IPS-18a (cell line): ENCODE measurements at regions not wholly inside any gene's neighbourhood (a gene's known extent, or its start where the extent isn't known, plus 50 kb on each side); places are given as distances from the start of the nearest gene placed in this dataset.
"Not testable (repeated sequence)": the region's sequence is repeated elsewhere in the genome, so short reads cannot be mapped to it uniquely, and the experiment has no call there.

Experiments
- H3K27ac ChIP-seq: one replicate; pipeline ENCODE4 v1.5.1; 2013; ENCODE audit warnings: low read length
- H3K27me3 ChIP-seq: one replicate; pipeline ENCODE4 v1.6.1; 2013; ENCODE audit warnings: mild to moderate bottlenecking, low read length; ENCODE audit not compliant: control insufficient read depth, insufficient read depth
- H3K36me3 ChIP-seq: one replicate; pipeline ENCODE4 v1.6.1; 2013; ENCODE audit warnings: low read depth, low read length; ENCODE audit not compliant: control insufficient read depth
- H3K4me1 ChIP-seq: one replicate; pipeline ENCODE4 v1.6.1; 2013; ENCODE audit warnings: low read depth, low read length; ENCODE audit not compliant: control insufficient read depth
- H3K4me3 ChIP-seq: one replicate; pipeline ENCODE4 v1.5.1; 2013; ENCODE audit warnings: low read length
- H3K9ac ChIP-seq: one replicate; pipeline ENCODE4 v1.6.1; 2013; ENCODE audit warnings: mild to moderate bottlenecking, low read length, moderate library complexity
- H3K9me3 ChIP-seq: one replicate; pipeline ENCODE4 v1.6.1; 2013; ENCODE audit warnings: low read depth, low read length; ENCODE audit not compliant: control insufficient read depth

DNA sequence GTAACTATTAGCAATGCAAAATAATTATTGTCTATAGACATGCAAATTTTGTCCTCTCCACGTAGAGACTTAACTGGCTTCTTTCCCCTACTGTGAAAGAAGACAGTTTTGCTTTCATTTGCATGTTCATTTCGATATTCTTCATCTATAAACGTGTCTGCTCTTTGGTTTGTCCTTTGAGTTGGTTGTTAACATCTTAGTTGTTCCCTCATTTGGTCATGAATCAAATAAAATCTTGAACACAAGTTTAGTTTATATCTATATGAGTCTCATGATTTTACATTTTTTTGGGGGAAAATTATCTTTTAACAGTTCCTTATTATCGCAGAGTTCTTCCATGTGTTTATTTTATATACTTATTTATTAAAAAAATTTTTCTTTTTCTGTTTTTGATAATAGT is 214.4 kb downstream of the UTP18 start:
- H3K9me3 ChIP-seq: no peaks in the 10 kb centered on the region

DNA sequence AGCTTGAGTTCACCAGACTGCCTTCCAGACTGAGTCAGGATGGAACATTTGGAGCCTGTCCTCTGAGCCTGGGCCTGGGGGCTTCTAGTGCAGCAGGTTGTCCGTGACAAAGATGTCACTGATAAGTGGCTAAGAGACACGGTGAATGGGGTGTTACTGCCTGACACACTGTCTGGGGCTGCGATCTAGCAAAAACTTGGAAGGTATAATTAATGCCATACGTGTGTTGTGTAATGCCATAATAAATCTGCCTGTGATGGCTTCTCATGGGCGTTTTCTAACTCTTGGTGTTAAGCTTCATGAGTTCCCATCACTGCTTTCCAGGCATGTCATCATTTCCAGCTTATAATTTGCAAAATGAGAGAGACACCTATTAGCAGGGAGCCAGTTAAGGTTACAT is 215.4 kb downstream of the UTP18 start:
- H3K4me3 ChIP-seq: no peak overlapping the region
- no peaks in the 10 kb centered on the region for H3K27me3 ChIP-seq
- no peaks in the 10 kb centered on the region for H3K9me3 ChIP-seq
- H3K4me1 ChIP-seq: peaks cover 6% of the 10 kb centered on the region
- no peak overlapping the region for H3K9ac ChIP-seq
- H3K27ac ChIP-seq: no peak overlapping the region
- no peaks in the 10 kb centered on the region for H3K36me3 ChIP-seq

More for the DNA sequence above, 214.4 kb downstream of the UTP18 start:
- H3K9ac ChIP-seq: no peak overlapping the region
- no peaks in the 10 kb centered on the region for H3K27me3 ChIP-seq
- H3K4me1 ChIP-seq: peaks cover 6% of the 10 kb centered on the region
- H3K4me3 ChIP-seq: no peak overlapping the region
- no peak overlapping the region for H3K27ac ChIP-seq
- H3K36me3 ChIP-seq: no peaks in the 10 kb centered on the region

DNA sequence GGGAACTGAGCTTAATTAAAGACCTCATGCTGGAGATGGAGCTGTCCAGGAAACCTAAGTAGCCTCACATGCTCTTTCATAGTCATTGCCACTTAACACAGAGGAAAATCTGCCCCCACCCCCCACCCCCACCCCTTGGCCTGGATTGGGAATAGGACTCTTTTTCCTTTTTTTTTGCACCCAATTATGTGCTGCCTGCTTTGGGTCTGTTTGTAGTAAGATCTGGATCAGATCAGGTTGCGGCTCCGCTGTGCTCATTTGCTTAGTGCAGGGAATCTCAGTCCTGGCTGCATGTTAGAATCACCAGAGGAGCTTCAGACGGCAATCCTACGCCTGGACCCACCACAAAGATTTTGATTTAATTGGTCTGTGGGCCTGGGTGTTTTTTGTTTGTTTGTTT is 219.0 kb downstream of the UTP18 start:
- Histone ChIP-seq H3K36me3 (no peaks in the 10 kb centered on the region), H3K9me3 (no peaks in the 10 kb centered on the region), H3K27ac (no peak overlapping the region), H3K4me1 (peaks cover 4% of the 10 kb centered on the region), H3K27me3 (no peaks in the 10 kb centered on the region), H3K4me3 (no peak overlapping the region), H3K9ac (no peak overlapping the region)

DNA sequence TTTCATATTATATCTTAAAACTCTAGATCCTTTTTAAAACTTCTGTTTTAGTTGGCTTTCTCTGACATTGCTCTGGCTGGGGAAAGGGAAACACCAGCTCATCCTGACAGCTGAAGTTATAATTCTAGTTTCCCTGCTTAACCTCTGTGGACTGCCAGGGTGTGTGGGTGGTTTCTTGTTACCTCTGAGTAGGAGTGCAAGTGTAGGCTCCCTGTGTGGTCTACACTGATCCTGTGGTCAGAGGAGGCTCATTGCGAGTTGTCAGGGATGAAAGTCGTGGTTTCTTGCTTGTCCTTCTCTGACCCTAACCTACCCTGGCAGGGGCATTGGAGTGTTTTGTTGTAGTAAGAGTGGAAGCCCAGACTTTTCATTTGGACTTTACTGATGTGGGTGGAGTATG is 221.0 kb downstream of the UTP18 start:
- no peak overlapping the region for H3K9ac ChIP-seq
- no peaks in the 10 kb centered on the region for H3K9me3 ChIP-seq
- no peaks in the 10 kb centered on the region for H3K27me3 ChIP-seq
- H3K4me1 ChIP-seq: no peaks in the 10 kb centered on the region
- H3K4me3 ChIP-seq: no peak overlapping the region
- H3K36me3 ChIP-seq: no peaks in the 10 kb centered on the region
- no peak overlapping the region for H3K27ac ChIP-seq

DNA sequence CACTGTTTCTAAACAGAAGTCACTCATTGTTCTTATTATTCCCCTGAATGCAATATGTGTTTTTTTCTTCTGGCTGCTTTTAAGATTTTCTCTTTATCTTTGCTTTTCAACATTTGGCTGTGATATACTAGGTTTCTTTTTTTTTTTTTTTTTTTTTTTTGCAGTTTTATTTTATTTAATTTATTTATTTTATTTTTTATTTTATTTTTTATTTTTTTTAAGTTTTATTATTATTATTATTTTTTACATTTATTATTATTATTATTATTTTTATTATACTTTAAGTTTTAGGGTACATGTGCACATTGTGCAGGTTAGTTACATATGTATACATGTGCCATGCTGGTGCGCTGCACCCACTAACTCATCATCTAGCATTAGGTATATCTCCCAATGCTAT is 221.9 kb downstream of the UTP18 start:
- H3K4me3 ChIP-seq, H3K4me1 ChIP-seq, H3K36me3 ChIP-seq, H3K27me3 ChIP-seq, H3K9ac ChIP-seq, H3K27ac ChIP-seq, H3K9me3 ChIP-seq: not testable (repeated sequence)

DNA sequence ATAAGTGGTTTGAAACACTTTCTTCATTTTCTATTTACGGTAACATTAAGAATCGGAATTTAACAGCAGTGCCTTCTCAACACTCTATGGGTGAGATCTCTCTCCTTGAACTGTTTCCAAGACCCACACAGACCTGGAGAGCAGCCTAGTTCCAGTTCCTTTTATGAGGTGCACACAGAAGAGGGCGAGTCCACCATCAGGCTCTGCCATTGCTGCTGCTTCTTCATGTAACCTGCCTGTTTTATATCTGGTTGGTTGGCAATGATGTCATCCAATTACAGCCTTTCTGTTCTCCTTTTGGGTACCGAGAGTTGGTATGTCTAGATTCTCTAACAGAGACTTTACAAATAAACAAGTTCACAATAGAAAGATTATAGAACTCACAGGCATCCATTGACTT is 225.7 kb downstream of the UTP18 start:
- H3K9ac ChIP-seq: no peak overlapping the region
- no peaks in the 10 kb centered on the region for H3K9me3 ChIP-seq
- H3K27ac ChIP-seq: no peak overlapping the region

DNA sequence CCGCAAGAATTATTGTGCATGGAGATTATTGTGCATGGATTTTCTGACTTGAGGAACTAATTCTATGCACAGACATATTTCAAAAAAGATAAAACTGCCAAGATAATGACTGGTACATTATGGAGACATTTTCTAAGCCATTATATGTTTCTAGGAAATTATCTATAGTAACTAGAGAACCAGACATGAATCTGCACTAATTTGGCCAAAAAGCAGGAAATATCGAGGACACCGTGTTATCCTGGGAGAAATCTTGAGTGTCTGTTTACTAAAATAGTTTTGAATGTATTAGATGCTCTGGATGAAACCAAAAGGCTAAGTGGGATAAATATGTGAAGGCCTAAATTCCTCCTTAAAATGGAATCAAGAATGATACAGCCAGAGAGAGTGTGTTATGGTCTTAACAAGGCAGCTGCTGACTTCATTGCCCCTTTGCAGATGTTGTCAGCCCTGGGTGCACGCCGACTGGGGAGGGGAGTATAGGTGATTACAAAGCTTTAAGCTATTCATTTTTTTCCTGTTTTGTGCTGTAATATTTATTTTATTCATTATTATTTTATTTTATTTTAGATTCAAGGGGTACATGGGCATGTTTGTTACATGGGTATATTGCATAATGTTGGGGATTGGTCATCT is 226.7 kb downstream of the UTP18 start:
- Histone ChIP-seq H3K36me3 (no peaks in the 10 kb centered on the region), H3K9ac (no peak overlapping the region)

More for the DNA sequence above, 225.7 kb downstream of the UTP18 start:
- H3K4me1 ChIP-seq: no peaks in the 10 kb centered on the region
- H3K36me3 ChIP-seq: no peaks in the 10 kb centered on the region
- no peaks in the 10 kb centered on the region for H3K27me3 ChIP-seq
- no peak overlapping the region for H3K4me3 ChIP-seq

DNA sequence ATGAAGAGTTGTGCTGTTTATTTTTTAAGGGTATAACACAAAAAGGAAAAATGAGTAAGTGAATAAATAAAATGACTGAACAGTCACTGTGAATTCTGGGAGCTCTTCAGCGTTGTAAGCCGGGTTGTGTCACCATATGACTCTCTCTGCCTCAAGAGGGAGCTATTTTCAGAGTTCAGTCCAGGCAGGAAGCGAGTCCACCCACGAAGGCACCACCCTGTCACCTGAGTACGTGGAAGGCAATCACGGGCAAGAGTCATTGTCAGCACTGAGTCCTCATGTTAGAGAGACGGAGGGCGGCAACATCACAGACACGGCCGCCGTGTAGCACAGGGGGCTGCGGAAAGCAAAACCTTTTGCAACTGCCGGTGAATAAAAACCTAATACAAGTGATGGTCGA is 227.6 kb downstream of the UTP18 start:
- H3K9me3 ChIP-seq: no peaks in the 10 kb centered on the region
- no peak overlapping the region for H3K27ac ChIP-seq
- no peak overlapping the region for H3K9ac ChIP-seq
- H3K4me1 ChIP-seq: no peaks in the 10 kb centered on the region
- no peak overlapping the region for H3K4me3 ChIP-seq
- no peaks in the 10 kb centered on the region for H3K27me3 ChIP-seq
- no peaks in the 10 kb centered on the region for H3K36me3 ChIP-seq

More for the DNA sequence above, 226.7 kb downstream of the UTP18 start:
- Histone ChIP-seq H3K4me1 (no peaks in the 10 kb centered on the region), H3K9me3 (no peaks in the 10 kb centered on the region), H3K4me3 (no peak overlapping the region), H3K27me3 (no peaks in the 10 kb centered on the region), H3K27ac (no peak overlapping the region)

DNA sequence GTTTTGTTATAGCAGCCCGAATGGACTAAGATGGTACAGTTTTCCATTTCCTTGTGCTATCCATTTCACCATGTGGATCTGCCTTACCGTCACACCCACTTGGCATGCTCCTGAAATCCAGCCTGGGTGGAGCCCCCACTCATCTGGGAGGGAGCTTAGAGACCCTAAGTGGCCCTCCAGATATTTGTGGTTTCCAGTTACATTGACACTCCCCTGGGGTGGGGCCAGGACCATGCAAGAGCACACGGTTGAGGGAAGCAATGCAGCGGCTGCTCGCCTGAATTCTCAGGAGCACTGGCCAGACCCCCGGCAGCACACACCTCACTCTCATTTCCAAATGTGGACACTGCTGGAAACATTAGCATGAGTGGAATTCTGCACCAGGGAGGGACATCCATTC is 231.1 kb downstream of the UTP18 start:
- Histone ChIP-seq H3K4me3 (no peak overlapping the region), H3K4me1 (no peaks in the 10 kb centered on the region), H3K9me3 (no peaks in the 10 kb centered on the region), H3K36me3 (no peaks in the 10 kb centered on the region), H3K27ac (no peak overlapping the region), H3K27me3 (no peaks in the 10 kb centered on the region), H3K9ac (no peak overlapping the region)

DNA sequence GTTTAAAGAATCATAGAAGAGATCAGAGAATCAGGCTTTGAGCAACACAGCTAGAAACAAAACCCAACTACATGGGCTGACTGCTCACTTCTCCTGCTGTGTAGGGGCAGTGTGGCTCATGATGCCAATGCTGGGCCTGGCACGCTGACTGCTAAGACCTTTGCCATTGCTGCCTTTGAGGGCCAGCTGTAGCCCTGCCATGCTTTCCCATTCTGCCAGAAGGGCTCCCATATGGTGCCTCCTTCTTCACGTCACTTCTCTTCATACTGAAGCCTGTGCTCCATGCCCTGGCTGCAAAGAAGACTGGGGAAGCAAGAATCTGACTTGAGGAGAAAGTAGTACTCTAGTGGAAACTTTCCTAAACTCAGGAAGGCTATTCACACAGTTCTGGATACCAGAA is 232.9 kb downstream of the UTP18 start:
- H3K4me1 ChIP-seq: no peaks in the 10 kb centered on the region
- H3K4me3 ChIP-seq: no peak overlapping the region
- H3K36me3 ChIP-seq: no peaks in the 10 kb centered on the region
- H3K9me3 ChIP-seq: no peaks in the 10 kb centered on the region
- no peak overlapping the region for H3K9ac ChIP-seq
- H3K27me3 ChIP-seq: no peaks in the 10 kb centered on the region
- H3K27ac ChIP-seq: no peak overlapping the region

DNA sequence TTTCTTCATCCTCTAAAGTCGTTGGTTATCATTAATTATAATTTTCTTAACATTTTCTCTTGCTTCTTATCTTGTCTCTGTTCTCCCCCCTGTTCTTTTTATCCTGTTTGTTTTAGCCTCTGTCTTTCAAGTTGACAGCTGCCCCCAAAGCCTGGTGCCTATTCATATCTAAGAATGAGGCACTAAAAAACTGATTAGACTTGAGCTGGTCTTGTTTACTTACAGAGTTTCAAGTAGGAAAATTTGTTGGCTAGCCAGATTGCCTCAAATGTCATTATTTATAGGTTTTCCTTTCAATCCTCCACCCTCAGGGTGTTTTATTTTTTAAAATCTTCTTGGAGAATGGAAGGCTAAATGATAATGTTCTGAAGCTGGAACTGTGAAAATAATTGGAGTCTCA is 236.0 kb downstream of the UTP18 start:
- no peak overlapping the region for H3K9ac ChIP-seq
- H3K4me3 ChIP-seq: no peak overlapping the region
- H3K27ac ChIP-seq: no peak overlapping the region
- H3K27me3 ChIP-seq: no peaks in the 10 kb centered on the region
- no peaks in the 10 kb centered on the region for H3K9me3 ChIP-seq
- H3K36me3 ChIP-seq: no peaks in the 10 kb centered on the region
- H3K4me1 ChIP-seq: no peaks in the 10 kb centered on the region

DNA sequence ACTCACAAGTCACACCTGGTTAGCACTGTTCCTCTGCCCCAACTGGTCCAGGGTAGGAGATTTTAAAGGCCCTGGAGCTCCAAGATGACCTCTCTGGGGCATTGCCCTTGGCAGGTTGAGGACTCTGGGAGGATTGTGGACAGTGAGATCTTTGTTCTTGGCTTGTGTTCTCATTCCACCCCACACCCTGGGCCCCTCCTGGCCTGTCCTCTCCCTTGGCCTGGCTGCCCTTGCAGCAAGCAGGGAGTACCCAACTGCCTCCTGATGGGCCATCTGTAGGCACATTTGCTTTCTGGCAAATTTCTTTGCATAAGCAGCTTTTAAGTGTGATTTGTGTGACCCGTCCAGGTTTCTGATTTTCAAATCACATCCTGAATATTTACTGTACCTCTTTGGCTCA is 239.6 kb downstream of the UTP18 start:
- Histone ChIP-seq H3K27ac (no peak overlapping the region), H3K27me3 (no peaks in the 10 kb centered on the region), H3K4me3 (no peak overlapping the region), H3K4me1 (no peaks in the 10 kb centered on the region), H3K9me3 (no peaks in the 10 kb centered on the region), H3K36me3 (no peaks in the 10 kb centered on the region), H3K9ac (no peak overlapping the region)
